ENCODE measurements at regions not wholly inside any gene's neighbourhood (a gene's known extent, or its start where the extent isn't known, plus 50 kb on each side); places are given as distances from the start of the nearest gene placed in this dataset.
"Not testable (repeated sequence)": the region's sequence is repeated elsewhere in the genome, so short reads cannot be mapped to it uniquely, and the experiment has no call there.

GRCh38 chr3:15877813-15878212 is 80.0 kb upstream of the ANKRD28 start:
- H3K4me1 ChIP-seq, result no peaks in the 10 kb centered on the region
- no peaks in the 10 kb centered on the region for H3K27me3 ChIP-seq
- TF ChIP-seq EP300 (IDR thresholded peaks at IDR 0.05), result no peak
- TF ChIP-seq, protein P1, sequence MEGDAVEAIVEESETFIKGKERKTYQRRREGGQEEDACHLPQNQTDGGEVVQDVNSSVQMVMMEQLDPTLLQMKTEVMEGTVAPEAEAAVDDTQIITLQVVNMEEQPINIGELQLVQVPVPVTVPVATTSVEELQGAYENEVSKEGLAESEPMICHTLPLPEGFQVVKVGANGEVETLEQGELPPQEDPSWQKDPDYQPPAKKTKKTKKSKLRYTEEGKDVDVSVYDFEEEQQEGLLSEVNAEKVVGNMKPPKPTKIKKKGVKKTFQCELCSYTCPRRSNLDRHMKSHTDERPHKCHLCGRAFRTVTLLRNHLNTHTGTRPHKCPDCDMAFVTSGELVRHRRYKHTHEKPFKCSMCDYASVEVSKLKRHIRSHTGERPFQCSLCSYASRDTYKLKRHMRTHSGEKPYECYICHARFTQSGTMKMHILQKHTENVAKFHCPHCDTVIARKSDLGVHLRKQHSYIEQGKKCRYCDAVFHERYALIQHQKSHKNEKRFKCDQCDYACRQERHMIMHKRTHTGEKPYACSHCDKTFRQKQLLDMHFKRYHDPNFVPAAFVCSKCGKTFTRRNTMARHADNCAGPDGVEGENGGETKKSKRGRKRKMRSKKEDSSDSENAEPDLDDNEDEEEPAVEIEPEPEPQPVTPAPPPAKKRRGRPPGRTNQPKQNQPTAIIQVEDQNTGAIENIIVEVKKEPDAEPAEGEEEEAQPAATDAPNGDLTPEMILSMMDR (IDR thresholded peaks at IDR 0.05), result no peak
- TF ChIP-seq POLR2AphosphoS5 (IDR thresholded peaks at IDR 0.05), result no peak
- no peak for TF ChIP-seq POLR2A (IDR thresholded peaks at IDR 0.05)
- H3K4me3 ChIP-seq, result no peak overlapping the region
- intact Hi-C loops (cut with DNase I), result no loop called here
- no peaks in the 10 kb centered on the region for H3K9me3 ChIP-seq
- WGBS, 2 donors, result 98% methylated on average over 20 of the region's 20 CpGs
- H3K36me3 ChIP-seq, result no peaks in the 10 kb centered on the region
- DNase-seq, result no peak
- H3K27ac ChIP-seq, result no peak overlapping the region

DNA sequence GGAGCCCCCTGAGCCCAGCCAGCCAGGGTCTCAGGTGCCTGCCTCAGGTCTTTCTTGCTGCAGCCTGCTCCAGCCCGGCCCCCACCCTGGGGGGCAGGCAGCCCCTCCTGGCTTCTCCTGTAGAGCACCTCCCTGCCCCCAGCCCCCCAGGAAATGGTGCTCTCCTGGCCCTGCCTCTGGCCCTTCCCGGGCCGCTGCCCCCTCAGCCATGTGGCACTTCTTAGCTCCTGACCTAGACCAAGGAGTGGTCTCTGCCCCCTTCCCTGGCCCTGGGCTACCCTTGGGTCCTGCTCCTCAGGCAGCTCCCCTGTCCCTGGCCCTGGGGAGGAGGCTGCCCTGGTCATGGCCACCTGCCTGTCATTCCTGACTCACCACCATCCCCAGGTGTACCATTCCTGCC is 82.0 kb upstream of the ANKRD28 start:
- H3K27me3 ChIP-seq; H3K9me3 ChIP-seq; H3K4me1 ChIP-seq; H3K4me3 ChIP-seq; H3K36me3 ChIP-seq; intact Hi-C loops (cut with DNase I); H3K27ac ChIP-seq; DNase-seq: not testable (repeated sequence)
- WGBS, 2 donors, result 92 to 94% methylated on average over 3 of the region's 3 CpGs

DNA sequence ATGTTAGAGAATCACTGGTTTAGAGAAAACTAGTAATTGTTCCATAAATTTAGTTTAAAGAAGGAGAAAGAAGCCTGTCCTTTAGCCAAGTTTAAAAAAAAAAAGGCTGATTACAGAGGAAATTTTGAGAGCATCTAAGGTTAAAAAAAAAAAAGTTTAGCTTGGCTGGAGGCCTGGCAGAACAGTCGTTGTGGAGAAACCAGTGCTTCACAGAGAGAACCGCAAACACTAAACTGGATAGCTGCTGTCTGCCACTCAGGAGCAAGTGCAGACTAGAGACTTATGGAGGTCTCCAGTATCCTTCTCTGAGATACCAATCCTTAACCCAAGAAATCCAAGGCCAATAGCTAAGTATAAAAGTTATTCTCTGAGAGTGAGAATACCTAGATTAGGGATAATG is 84.8 kb upstream of the ANKRD28 start:
- Histone ChIP-seq H3K4me3 (no peak overlapping the region), H3K27me3 (no peaks in the 10 kb centered on the region), H3K27ac (no peak overlapping the region), H3K4me1 (no peaks in the 10 kb centered on the region), H3K36me3 (no peaks in the 10 kb centered on the region), H3K9me3 (peaks cover 0 to 5% (median 0%) of the 10 kb centered on the region in 4 donors)
- intact Hi-C loops (cut with DNase I), result no loop called here
- WGBS, 2 donors, result 60 to 69% methylated on average over 2 of the region's 2 CpGs
- DNase-seq, result no peak
- TF ChIP-seq POLR2A (IDR thresholded peaks at IDR 0.05) (no peak), POLR2AphosphoS5 (IDR thresholded peaks at IDR 0.05) (no peak), EP300 (IDR thresholded peaks at IDR 0.05) (no peak)
- TF ChIP-seq, protein P1 (IDR thresholded peaks at IDR 0.05), result no peak

GRCh38 chr3:15884132-15884531 is 86.4 kb upstream of the ANKRD28 start:
- 93 to 98% methylated on average over 1 of the region's 1 CpG for WGBS, 2 donors
- H3K4me3 ChIP-seq, result no peak overlapping the region
- H3K36me3 ChIP-seq, result no peaks in the 10 kb centered on the region
- TF ChIP-seq, protein P1 (IDR thresholded peaks at IDR 0.05), result no peak
- TF ChIP-seq POLR2AphosphoS5 (IDR thresholded peaks at IDR 0.05) (no peak), EP300 (IDR thresholded peaks at IDR 0.05) (no peak), POLR2A (IDR thresholded peaks at IDR 0.05) (no peak)
- DNase-seq, result no peak
- H3K27me3 ChIP-seq, result no peaks in the 10 kb centered on the region
- H3K9me3 ChIP-seq, result peaks cover 0 to 5% (median 0%) of the 10 kb centered on the region in 4 donors
- intact Hi-C loops (cut with DNase I), result no loop called here
- H3K27ac ChIP-seq, result no peak overlapping the region
- no peaks in the 10 kb centered on the region for H3K4me1 ChIP-seq

GRCh38 chr3:15886521-15886920 is 88.7 kb upstream of the ANKRD28 start:
- Histone ChIP-seq H3K4me3 (no peak overlapping the region), H3K36me3 (no peaks in the 10 kb centered on the region), H3K27me3 (no peaks in the 10 kb centered on the region), H3K27ac (no peak overlapping the region), H3K9me3 (peaks cover 0 to 5% (median 0%) of the 10 kb centered on the region in 4 donors), H3K4me1 (no peaks in the 10 kb centered on the region)
- TF ChIP-seq POLR2AphosphoS5 (IDR thresholded peaks at IDR 0.05) (no peak), POLR2A (IDR thresholded peaks at IDR 0.05) (no peak), EP300 (IDR thresholded peaks at IDR 0.05) (no peak)
- TF ChIP-seq, protein P1 (IDR thresholded peaks at IDR 0.05), result no peak
- intact Hi-C loops (cut with DNase I), result no loop called here
- DNase-seq, result no peak
